B cell (primary cell): ENCODE measurements at regions not wholly inside any gene's neighbourhood (a gene's known extent, or its start where the extent isn't known, plus 50 kb on each side); places are given as distances from the start of the nearest gene placed in this dataset.

ENCODE experiments used
- ATAC-seq: fragments of 200-7000 bp; cut with Tn5 transposase; one replicate; pipeline ENCODE4 v1.10.0; 2021; ENCODE audit warnings: low read depth, mild to moderate bottlenecking, moderate number of reproducible peaks, moderate library complexity
- CTCF ChIA-PET: fragments of 350-600 bp; sonication (Branson Sonifier 250); formaldehyde crosslinking; loops from one replicate; lab custom pipeline; 2021; ENCODE audit warnings: antibody characterized with exemption, inconsistent platforms; lab: Charles Lee
- POLR2A ChIA-PET: fragments of 350-600 bp; sonication (Branson Sonifier 250); formaldehyde crosslinking; loops from one replicate; lab custom pipeline; 2021; ENCODE audit warnings: antibody characterized with exemption; lab: Charles Lee
- DNase-seq: peaks from one replicate; pipeline ENCODE4 v3.0.0; 2013
- H2AFZ ChIP-seq: 2 replicates; pipeline ENCODE4 v1.6.1; 2012; ENCODE audit warnings: mild to moderate bottlenecking, low read depth, low read length; ENCODE audit not compliant: insufficient read depth, poor library complexity, severe bottlenecking
- H3K27ac ChIP-seq, 2 donors: 1 replicate in 1 of 2; 2 replicates in 1 of 2; pipeline ENCODE4 v1.5.1; 2012 to 2013; ENCODE audit warnings: low read length in 2 of 2, mild to moderate bottlenecking in 2 of 2, moderate library complexity in 1 of 2
- H3K27me3 ChIP-seq, 4 experiments: fragments of 200-600 bp in 1 of 4; sonication (generic) in 1 of 4; replicated peaks in 1 of 4; 1 replicate in 2 of 4; 2 replicates in 2 of 4; pipeline versions ENCODE4 v1.6.1 to v1.7.0; 2013 to 2016; ENCODE audit warnings: low read length in 3 of 4, mild to moderate bottlenecking in 2 of 4, mixed read lengths in 1 of 4, moderate library complexity in 1 of 4; ENCODE audit not compliant: insufficient read depth in 4 of 4, control insufficient read depth in 3 of 4; ENCODE audit errors: control extremely low read depth in 1 of 4
- H3K36me3 ChIP-seq, 2 experiments: replicated peaks in 1 of 2; 1 replicate in 1 of 2; 2 replicates in 1 of 2; pipeline versions ENCODE4 v1.6.1 to v1.7.1; 2013; ENCODE audit warnings: low read length in 1 of 2; ENCODE audit not compliant: insufficient read depth in 2 of 2, control insufficient read depth in 1 of 2; ENCODE audit errors: control extremely low read depth in 1 of 2, extremely low read depth in 1 of 2
- H3K4me1 ChIP-seq, 2 donors: fragments of 200-600 bp in 1 of 2; sonication (generic) in 1 of 2; 1 replicate in 1 of 2; 2 replicates in 1 of 2; pipeline versions ENCODE4 v1.5.1 to v1.6.1; 2013 to 2017; ENCODE audit warnings: low read length in 2 of 2; ENCODE audit not compliant: control insufficient read depth in 2 of 2, insufficient read depth in 2 of 2
- H3K4me2 ChIP-seq: replicated peaks from 2 replicates; pipeline ENCODE3; 2012; ENCODE audit warnings: mild to moderate bottlenecking, low read depth, low read length; ENCODE audit not compliant: poor library complexity, severe bottlenecking
- H3K4me3 ChIP-seq, 5 experiments: fragments of 200-600 bp in 1 of 5; sonication (generic) in 1 of 5; 1 replicate in 3 of 5; 2 replicates in 2 of 5; pipeline versions ENCODE4 v1.5.1 to v1.7.0; 2011 to 2016; ENCODE audit warnings: low read length in 4 of 5, mild to moderate bottlenecking in 4 of 5, low read depth in 2 of 5, control low read depth in 1 of 5, moderate library complexity in 1 of 5; ENCODE audit not compliant: insufficient read depth in 1 of 5; ENCODE audit errors: control extremely low read depth in 1 of 5, extremely low read depth in 1 of 5
- H3K79me2 ChIP-seq: fragments of 200-600 bp; sonication (generic); one replicate; pipeline ENCODE4 v1.6.0; 2016; ENCODE audit warnings: low read length; ENCODE audit not compliant: control insufficient read depth, insufficient read depth
- H3K9ac ChIP-seq: fragments of 200-600 bp; sonication (generic); 2 replicates; pipeline ENCODE4 v1.6.1; 2017; ENCODE audit warnings: mild to moderate bottlenecking, low read length, moderate library complexity
- H3K9me3 ChIP-seq, 3 donors: one replicate each; pipeline versions ENCODE4 v1.6.1 to v1.7.1; 2013; ENCODE audit warnings: low read length in 2 of 3; ENCODE audit not compliant: control insufficient read depth in 2 of 3, insufficient read depth in 1 of 3; ENCODE audit errors: control extremely low read depth in 1 of 3
- H4K20me1 ChIP-seq: 2 replicates; pipeline ENCODE4 v1.6.0; 2012; ENCODE audit warnings: mild to moderate bottlenecking, low read length; ENCODE audit not compliant: insufficient read depth, control insufficient read depth, poor library complexity, severe bottlenecking
- H3K27ac Mint-ChIP-seq: one replicate; pipeline ENCODE4 v1.8.0; 2021; ENCODE audit warnings: mixed read lengths
- H3K27me3 Mint-ChIP-seq: one replicate; pipeline ENCODE4 v1.8.0; 2021; ENCODE audit warnings: mixed read lengths
- H3K4me1 Mint-ChIP-seq: one replicate; pipeline ENCODE4 v1.8.0; 2021; ENCODE audit warnings: mixed read lengths
- H3K4me3 Mint-ChIP-seq: one replicate; pipeline ENCODE4 v1.8.0; 2021; ENCODE audit warnings: mixed read lengths
- H3K9me3 Mint-ChIP-seq: one replicate; pipeline ENCODE4 v1.8.0; 2022; ENCODE audit warnings: mixed read lengths; ENCODE audit not compliant: insufficient read depth
- CTCF ChIP-seq: fragments of 200-600 bp; IDR thresholded peaks from one replicate; pipeline ENCODE4 v1.8.0; 2022; ENCODE audit warnings: antibody characterized with exemption, mild to moderate bottlenecking
- EZH2 ChIP-seq: IDR thresholded peaks from 2 replicates; pipeline ENCODE4 v1.6.1; 2012; ENCODE audit warnings: borderline replicate concordance, low read depth, mild to moderate bottlenecking, moderate library complexity, low read length; ENCODE audit not compliant: insufficient read depth, poor library complexity, severe bottlenecking
- WGBS: methylation state at CpG from one replicate; pipeline ENCODE4 v1.1.5; 2013; ENCODE audit warnings: missing lambda C conversion rate; ENCODE audit not compliant: insufficient coverage; 5-methylcytosine and 5-hydroxymethylcytosine counted together
- intact Hi-C: fragments of 100-400 bp; cut with micrococcal nuclease; formaldehyde crosslinking; loops from one replicate; pipeline ENCODE4 v1.10.0; 2022

DNA sequence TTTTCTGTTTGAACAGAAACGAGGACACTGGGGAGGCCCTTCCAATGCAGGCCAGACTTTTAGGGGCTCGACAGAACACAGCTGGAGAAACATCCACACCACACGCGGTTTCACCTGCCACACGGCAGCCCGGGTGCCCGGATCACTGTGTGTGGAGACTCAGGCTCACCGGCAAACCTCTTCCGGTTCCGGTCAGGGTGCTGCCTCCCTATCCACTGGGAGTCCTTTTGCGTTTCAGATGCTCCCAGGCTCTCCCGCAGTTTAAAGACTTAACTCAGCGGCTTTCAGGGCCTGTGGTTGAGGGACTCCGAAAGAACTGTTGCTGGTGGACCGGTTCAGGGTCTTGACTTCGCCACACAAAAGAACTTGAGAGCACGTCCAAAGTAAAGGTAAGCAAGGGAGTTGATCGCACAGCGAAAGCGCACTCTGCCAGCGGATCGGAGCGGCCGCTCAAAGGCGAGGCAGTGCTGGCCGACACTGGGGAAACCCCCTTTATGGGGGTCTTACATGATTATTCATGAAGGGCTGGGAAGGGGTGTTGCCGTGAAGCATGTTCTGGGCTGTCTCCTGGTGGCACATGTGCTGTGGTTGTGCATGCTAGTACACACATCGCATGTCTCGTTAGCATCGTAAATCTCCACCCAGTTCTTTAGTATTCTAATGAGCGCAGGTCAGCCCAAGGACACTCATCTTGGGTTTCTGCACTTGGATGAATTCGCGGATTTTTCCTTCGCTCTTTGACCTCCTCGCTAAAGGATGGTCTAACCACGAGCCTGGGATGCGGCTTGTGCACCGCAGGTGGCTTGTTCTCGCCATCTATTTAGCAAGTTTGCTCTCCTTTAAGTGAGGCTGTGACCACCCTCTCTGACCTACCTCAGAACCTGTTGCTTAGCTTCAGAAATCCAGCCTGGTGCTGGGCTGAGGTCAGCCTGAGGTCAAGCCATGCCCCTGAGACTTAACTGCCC lies 180.3 kb downstream of the CDH26 start:
- Histone ChIP-seq H2AFZ (peak overlapping the region; percentile 49), H3K4me3 (peak overlapping the region in 4 of 5 experiments; percentile 11 to 41 (median 26)), H3K79me2 (no peaks in the 10 kb centered on the region), H4K20me1 (no peaks in the 10 kb centered on the region), H3K9ac (peak overlapping the region; percentile 42), H3K4me1 (no peaks in the 10 kb centered on the region), H3K27ac (no peak overlapping the region), H3K4me2 (peak overlapping the region; percentile 33), H3K36me3 (no peaks in the 10 kb centered on the region), H3K9me3 (peaks cover 0 to 7% (median 0%) of the 10 kb centered on the region in 3 donors), H3K27me3 (peaks cover 0 to 3% (median 0%) of the 10 kb centered on the region in 4 experiments)
- Mint-ChIP-seq H3K27ac (no peak overlapping the region), H3K9me3 (no peaks in the 10 kb centered on the region), H3K4me1 (no peaks in the 10 kb centered on the region), H3K4me3 (peak overlapping the region; percentile 63), H3K27me3 (peaks cover 2% of the 10 kb centered on the region)
- no peak for ATAC-seq
- TF ChIP-seq EZH2 (no peak), CTCF (no peak)
- WGBS = 72% methylated on average over 39 of the region's 39 CpGs
- POLR2A ChIA-PET = no interaction called here
- intact Hi-C loops = no loop called here
- CTCF ChIA-PET = no interaction called here
- peak; percentile 27 for DNase-seq
